RWPE1 (cell line): ENCODE measurements at regions not wholly inside any gene's neighbourhood (a gene's known extent, or its start where the extent isn't known, plus 50 kb on each side); places are given as distances from the start of the nearest gene placed in this dataset.

Experiments used
- CTCF ChIA-PET: fragments of 350-600 bp; sonication (Branson Sonifier 250); formaldehyde crosslinking; extraction: SDS; loops from one replicate; lab custom pipeline; 2021; lab: Yijun Ruan, JAX
- POLR2A ChIA-PET: fragments of 400-600 bp; formaldehyde crosslinking; extraction: SDS; loops from one replicate; lab custom pipeline; 2020; ENCODE audit warnings: antibody characterized with exemption; ENCODE audit not compliant: low non-redundant PET; lab: Yijun Ruan, JAX
- DNase-seq: peaks from one replicate; pipeline ENCODE4 v3.0.0; 2012; ENCODE audit warnings: low spot score
- H3K27ac ChIP-seq: fragments of 450-650 bp; 2 replicates; pipeline ENCODE4 v1.5.1; 2017
- CTCF ChIP-seq: fragments of 450-650 bp; conservative IDR thresholded peaks from 2 replicates; pipeline ENCODE4 v1.5.1; 2017; ENCODE audit warnings: low read depth, mild to moderate bottlenecking

GRCh38 chr4:11543706-11544105 lies 115.0 kb upstream of the HS3ST1 start:
- no peak overlapping the region for H3K27ac ChIP-seq
- TF ChIP-seq CTCF: no peak
- ChIA-PET CTCF (no interaction called here), POLR2A (interaction anchor here (0.6 kb wide), 1 partner anchor 908 kb away, joined by 4 read pairs; no protein-coding TSS in a partner anchor)
- DNase-seq: peak; percentile 34

- H3K27ac ChIP-seq: no peak overlapping the region
- CTCF ChIA-PET: no interaction called here
- peak; percentile 17 for DNase-seq
- POLR2A ChIA-PET: no interaction called here
- TF ChIP-seq CTCF: no peak
Measured at GRCh38 chr4:11542952-11543351, 114.3 kb upstream of the HS3ST1 start.

GRCh38 chr4:11537846-11538245 lies 109.2 kb upstream of the HS3ST1 start:
- no peak for TF ChIP-seq CTCF
- no peak overlapping the region for H3K27ac ChIP-seq
- CTCF ChIA-PET: interaction anchor here (0.7 kb wide), 1 partner anchor 30 kb away, joined by 3 read pairs; no protein-coding TSS in a partner anchor
- DNase-seq: no peak
- POLR2A ChIA-PET: no interaction called here

- POLR2A ChIA-PET: no interaction called here
- DNase-seq: no peak
- CTCF ChIA-PET: no interaction called here
- TF ChIP-seq CTCF: no peak
- H3K27ac ChIP-seq: no peak overlapping the region
Measured at GRCh38 chr4:11535333-11535732, 106.6 kb upstream of the HS3ST1 start.

- no peak for TF ChIP-seq CTCF
- ChIA-PET POLR2A (no interaction called here), CTCF (interaction anchor here (0.6 kb wide), 1 partner anchor 86 kb away, joined by 3 read pairs; no protein-coding TSS in a partner anchor)
- no peak overlapping the region for H3K27ac ChIP-seq
- no peak for DNase-seq
Measured at GRCh38 chr4:11534623-11535302, 106.1 kb upstream of the HS3ST1 start.

- H3K27ac ChIP-seq: no peak overlapping the region
- no peak for TF ChIP-seq CTCF
- ChIA-PET CTCF (no interaction called here), POLR2A (no interaction called here)
- DNase-seq: no peak
Measured at GRCh38 chr4:11532138-11532537, 103.4 kb upstream of the HS3ST1 start.
